ENCODE measurements at regions not wholly inside any gene's neighbourhood (a gene's known extent, or its start where the extent isn't known, plus 50 kb on each side); places are given as distances from the start of the nearest gene placed in this dataset.

DNA sequence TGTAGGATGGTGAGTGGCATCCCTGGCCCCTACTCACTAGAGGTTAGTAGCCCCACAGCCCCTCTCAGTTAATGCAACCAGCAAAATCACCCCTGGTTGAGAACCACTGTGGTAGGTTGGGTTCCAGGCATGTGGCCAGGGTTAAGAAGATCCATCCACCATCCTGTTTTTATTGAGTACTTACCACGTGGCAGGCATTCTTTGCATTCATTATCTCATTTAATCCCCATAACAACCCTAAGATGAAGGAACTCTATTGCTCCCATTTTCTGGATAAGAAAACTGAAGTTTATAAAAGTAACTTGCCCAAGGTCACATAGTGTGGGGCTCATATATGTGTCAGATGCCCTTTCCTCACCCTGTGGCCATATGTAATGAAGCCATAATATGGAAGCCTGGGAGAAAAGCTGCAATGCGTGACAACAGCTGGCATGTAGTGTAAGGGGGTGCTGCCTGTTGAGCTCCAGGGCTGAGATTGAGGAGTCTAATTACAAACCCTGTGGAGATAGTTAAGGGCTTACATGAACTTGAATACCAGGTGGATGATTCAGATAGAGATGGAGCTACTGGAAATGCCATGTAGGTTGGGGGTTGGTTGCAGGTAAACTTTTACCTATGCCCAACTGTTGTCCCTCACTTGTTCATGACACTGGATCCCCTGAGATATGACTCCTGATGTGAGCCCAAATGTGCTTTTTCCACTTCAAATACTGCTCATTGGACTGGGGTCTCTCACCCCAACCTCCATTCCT, 100.2 kb upstream of the PGRMC2 start:
- no peaks in the 10 kb centered on the region for H3K36me3 ChIP-seq
- no peak for TF ChIP-seq POLR2A (IDR thresholded peaks at IDR 0.05)
- no peak for TF ChIP-seq CTCF (IDR thresholded peaks at IDR 0.05)
- peaks cover 28 to 75% (median 32%) of the 10 kb centered on the region in 3 donors for H3K4me1 ChIP-seq
- no peak overlapping the region for H3K4me3 ChIP-seq
- 53 to 67% methylated on average over 2 of the region's 2 CpGs for WGBS, 2 donors
- intact Hi-C loops (cut with DNase I), result no loop called here
- no peak for DNase-seq
- no peaks in the 10 kb centered on the region for H3K9me3 ChIP-seq
- H3K27me3 ChIP-seq, result no peaks in the 10 kb centered on the region
- peak overlapping the region; percentile 64 to 90 (median 87) for H3K27ac ChIP-seq

- intact Hi-C loops (cut with DNase I), result no loop called here
- peak overlapping the region; percentile 64 to 90 (median 87) for H3K27ac ChIP-seq
- 16% methylated on average over 6 to 13 of the region's 15 CpGs for WGBS, 2 donors
- no peaks in the 10 kb centered on the region for H3K36me3 ChIP-seq
- H3K4me3 ChIP-seq, result peak overlapping the region in 1 of 4 donors; percentile 40
- TF ChIP-seq POLR2A (IDR thresholded peaks at IDR 0.05) (no peak), CTCF (IDR thresholded peaks at IDR 0.05) (no peak)
- H3K4me1 ChIP-seq, result peaks cover 28 to 79% (median 32%) of the 10 kb centered on the region in 3 donors
- peak; percentile 30 for DNase-seq
- no peaks in the 10 kb centered on the region for H3K9me3 ChIP-seq
- H3K27me3 ChIP-seq, result no peaks in the 10 kb centered on the region
Measured at GRCh38 chr4:128386761-128387599, 99.4 kb upstream of the PGRMC2 start.

DNA sequence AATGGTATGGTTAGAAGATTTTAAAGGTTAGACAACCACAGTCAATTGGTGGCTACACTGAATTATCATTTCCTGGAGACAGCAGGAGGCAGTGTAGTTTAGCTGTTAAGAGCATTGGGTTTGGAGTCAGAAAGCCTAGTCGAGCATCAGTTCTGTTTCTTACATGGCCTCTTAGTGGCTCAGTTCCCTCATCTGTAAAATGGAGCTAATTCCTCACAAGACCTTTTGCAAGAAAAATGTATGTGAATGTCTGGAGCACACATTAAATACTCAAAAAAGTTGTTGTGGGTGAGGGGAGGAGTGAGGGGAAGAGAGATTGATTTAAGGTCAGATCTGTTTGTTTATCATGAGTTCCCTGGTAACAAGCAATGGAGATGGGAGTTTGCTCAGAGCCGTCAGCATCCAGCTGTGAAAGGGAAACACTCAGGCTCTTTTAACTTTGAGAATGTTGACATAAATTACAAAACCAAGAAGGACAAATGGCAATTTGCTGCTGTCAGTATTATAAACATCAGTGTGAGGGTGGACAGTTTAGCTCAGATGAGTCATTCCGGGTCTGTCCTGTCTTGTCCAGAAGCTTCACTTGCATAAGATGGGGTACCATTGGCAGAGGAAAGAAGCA, 98.2 kb upstream of the PGRMC2 start:
- TF ChIP-seq POLR2A (IDR thresholded peaks at IDR 0.05) (no peak), CTCF (IDR thresholded peaks at IDR 0.05) (peak in 3 of 6 experiments; percentile 8 to 53 (median 20))
- intact Hi-C loops (cut with DNase I), result no loop called here
- 19 to 25% methylated on average over 3 of the region's 3 CpGs for WGBS, 2 donors
- no peaks in the 10 kb centered on the region for H3K27me3 ChIP-seq
- H3K9me3 ChIP-seq, result no peaks in the 10 kb centered on the region
- no peaks in the 10 kb centered on the region for H3K36me3 ChIP-seq
- no peak overlapping the region for H3K4me3 ChIP-seq
- H3K27ac ChIP-seq, result peak overlapping the region; percentile 64 to 90 (median 87)
- peaks cover 28 to 91% (median 32%) of the 10 kb centered on the region in 3 donors for H3K4me1 ChIP-seq
- no peak for DNase-seq

DNA sequence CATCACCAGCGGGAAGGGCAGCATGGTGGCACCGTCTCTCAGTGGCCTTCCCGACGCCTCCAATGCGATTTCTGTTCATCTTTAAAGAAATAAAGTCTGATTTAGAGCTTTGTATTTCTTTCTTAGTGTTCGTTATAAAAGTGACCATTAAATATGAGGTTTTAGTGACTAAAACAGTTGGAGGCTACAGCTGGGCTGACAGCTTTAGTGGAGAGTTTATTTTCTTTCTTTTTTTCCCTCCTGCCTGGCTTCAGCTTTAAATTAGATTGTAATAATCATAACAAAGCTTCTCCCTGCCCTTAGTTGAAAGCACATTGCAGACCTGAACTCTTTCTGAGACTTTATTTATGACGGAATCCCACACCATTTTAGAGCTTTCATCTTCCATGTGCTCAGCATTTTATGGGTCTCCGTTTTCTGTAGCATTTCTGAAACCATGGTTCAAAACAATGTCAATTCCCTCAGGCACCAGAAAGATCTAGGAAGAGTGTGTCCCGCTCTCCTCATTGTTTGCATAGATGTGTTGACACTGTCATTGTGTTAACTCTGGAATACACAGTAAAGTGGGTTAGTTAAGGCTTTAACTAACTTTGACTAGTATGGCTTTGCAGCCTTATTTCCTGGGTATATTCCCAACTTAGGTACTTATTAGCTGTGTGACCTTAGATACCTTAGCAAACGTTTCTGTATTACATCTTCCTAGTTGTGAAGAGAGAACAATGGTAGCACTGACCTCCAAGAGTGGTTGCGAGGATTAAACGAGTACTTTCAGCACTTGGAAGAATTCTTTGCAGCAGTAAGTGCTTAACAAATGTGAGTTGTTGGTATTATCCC, 97.4 kb upstream of the PGRMC2 start:
- 57 to 62% methylated on average over 11 to 12 of the region's 12 CpGs for WGBS, 2 donors
- TF ChIP-seq POLR2A (IDR thresholded peaks at IDR 0.05) (no peak), CTCF (IDR thresholded peaks at IDR 0.05) (no peak)
- no peak for DNase-seq
- Histone ChIP-seq H3K36me3 (no peaks in the 10 kb centered on the region), H3K27me3 (no peaks in the 10 kb centered on the region), H3K4me1 (peaks cover 28 to 97% (median 41%) of the 10 kb centered on the region in 3 donors), H3K27ac (peak overlapping the region; percentile 64 to 90 (median 87)), H3K4me3 (no peak overlapping the region), H3K9me3 (no peaks in the 10 kb centered on the region)
- intact Hi-C loops (cut with DNase I), result loop anchor here (5.0 kb wide), 1 partner anchor 103 kb away; no protein-coding TSS in a partner anchor

Data from esophagus squamous epithelium (tissue), 5 donors.